ENCODE measurements at regions not wholly inside any gene's neighbourhood (a gene's known extent, or its start where the extent isn't known, plus 50 kb on each side); places are given as distances from the start of the nearest gene placed in this dataset.

GRCh38 chr1:87194856-87195255 is 133.8 kb upstream of the LMO4 start:
- no peak for TF ChIP-seq CTCF (IDR thresholded peaks at IDR 0.05)
- TF ChIP-seq POLR2A (IDR thresholded peaks at IDR 0.05), result no peak

Measured in uterus (tissue), 2 donors.